IPS-NIHi11 (cell line): ENCODE measurements at regions not wholly inside any gene's neighbourhood (a gene's known extent, or its start where the extent isn't known, plus 50 kb on each side); places are given as distances from the start of the nearest gene placed in this dataset.

ENCODE experiments used
- DNase-seq: peaks from one replicate; pipeline ENCODE4 v3.0.0; 2012; ENCODE audit warnings: mixed read lengths, low spot score

DNA sequence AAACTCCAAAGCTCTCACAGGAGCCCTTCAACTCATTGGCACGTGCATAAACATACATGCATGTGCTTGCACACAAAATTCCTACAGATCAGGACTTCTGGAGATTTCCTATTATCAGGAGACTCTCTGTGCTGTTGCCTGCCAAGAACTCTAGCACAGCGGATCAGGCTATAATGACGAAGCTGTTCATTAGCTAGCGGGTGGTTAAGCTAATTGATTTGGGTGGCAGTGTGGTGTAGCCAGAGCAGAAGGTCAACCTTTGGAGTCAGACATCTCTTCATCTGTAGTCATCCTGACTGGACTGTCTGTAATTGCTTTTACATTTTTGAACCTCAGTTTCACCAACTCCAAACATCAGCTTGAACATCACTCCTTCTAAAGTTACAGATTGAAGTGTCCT lies 69.0 kb downstream of the KIF2B start:
- no peak for DNase-seq

- no peak for DNase-seq
Measured at GRCh38 chr17:53892222-53892621, 69.5 kb downstream of the KIF2B start.

GRCh38 chr17:53894591-53894990 lies 71.9 kb downstream of the KIF2B start:
- DNase-seq: no peak

GRCh38 chr17:53896047-53896446 lies 73.3 kb downstream of the KIF2B start:
- DNase-seq: no peak

DNA sequence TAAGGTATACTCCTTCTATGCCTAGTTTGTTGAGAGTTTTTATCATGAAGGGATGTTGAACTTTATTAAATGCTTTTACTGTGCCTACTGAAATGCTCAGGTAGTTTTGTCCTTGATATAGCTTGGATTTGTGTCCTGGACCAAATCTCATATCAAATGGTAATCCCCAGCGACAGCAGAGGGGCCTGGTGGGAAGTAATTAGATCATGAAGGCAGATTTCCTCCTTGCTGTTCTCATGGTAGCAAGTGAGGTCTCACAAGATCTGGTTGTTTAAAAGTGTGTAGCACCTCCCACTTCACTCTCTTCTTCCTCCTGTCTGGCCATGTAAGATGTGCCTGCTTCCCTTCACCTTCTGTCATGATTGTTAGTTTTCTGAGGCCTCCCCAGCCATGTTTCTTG lies 78.2 kb downstream of the KIF2B start:
- DNase-seq: no peak

GRCh38 chr17:53907435-53907834 lies 84.7 kb downstream of the KIF2B start:
- DNase-seq: no peak

- DNase-seq: no peak
Measured at GRCh38 chr17:53909802-53910201, 87.1 kb downstream of the KIF2B start.

GRCh38 chr17:53912117-53912516 lies 89.4 kb downstream of the KIF2B start:
- no peak for DNase-seq

DNA sequence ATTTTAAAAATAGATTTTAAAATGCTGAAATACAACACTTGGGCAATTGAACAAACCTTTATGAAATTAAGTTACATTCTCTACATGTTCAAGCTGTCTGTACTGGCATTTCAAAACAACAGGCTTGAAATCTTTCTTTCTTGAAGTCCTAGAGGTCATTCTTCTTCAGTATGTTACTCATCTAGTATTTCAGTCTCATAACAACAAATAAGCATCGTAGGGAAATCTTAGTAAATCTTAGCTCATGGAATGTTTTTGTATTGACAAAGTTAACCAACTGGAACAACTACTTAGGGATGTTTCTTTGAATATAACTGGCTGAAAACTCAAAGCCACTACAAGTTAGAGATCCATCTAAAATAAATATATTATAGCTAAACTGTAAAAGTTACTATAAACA lies 96.6 kb downstream of the KIF2B start:
- no peak for DNase-seq

DNA sequence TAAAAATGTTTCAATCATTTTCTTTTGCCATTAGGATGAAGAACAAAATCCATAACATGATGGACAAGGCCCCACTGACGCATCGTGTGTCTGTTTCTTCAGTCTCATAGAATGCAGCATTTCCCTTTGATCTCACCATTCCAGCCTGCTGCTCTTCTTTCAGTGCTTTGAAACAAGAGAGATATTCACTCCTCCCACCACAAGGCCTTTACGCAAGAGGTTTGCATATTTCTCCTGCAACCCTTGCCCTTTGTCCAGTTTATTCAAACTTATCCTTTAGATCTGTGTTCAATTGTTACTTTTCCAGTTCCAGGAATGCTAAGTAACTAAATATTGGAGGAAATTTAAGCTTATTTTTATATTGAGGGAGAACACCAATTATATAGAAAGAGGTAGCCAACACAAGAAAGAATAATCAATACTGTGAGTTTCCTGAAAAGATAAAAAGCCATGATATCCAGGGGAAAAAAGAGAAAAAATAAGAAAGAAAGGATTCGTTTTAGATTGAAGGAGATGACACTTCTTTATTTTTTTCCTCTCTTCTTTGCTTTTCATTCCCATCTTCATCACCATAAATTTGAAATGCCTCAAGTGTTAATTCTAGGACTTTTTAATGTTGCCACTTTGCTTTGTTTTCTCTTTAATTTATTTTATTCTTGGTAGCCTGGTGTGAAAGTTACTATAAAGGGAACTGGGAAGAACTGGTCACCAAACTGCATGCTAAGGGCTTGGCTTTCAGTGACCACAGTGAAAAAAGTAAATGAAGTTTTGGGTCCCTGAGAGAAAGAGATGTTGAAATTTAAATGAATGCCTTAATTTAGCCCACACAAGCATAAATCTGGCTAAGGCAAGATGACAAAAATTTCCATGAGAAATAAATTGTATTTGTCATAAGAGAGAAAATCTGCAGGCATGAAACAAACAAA lies 102.1 kb downstream of the KIF2B start:
- peak; percentile 16 for DNase-seq

DNA sequence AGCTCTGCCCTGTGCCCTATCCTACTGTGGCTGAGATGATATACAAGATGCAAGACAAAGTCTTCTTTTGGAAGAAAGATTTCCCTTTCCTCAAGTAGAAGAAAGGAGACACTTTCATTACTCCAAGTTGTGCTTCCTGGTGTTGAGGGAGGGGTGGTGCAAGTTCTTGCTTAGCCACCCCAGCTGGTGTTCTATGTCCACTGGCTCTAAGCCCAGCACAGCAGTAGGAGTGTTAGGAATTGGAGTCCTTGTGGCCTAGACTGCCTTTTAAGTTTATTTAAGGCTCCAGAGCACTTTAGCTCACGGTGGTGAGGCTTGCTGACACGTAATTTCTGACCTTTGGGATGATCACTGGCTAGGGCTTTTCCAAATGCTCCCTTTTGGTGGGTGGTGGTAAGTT lies 109.7 kb downstream of the KIF2B start:
- DNase-seq: no peak

DNA sequence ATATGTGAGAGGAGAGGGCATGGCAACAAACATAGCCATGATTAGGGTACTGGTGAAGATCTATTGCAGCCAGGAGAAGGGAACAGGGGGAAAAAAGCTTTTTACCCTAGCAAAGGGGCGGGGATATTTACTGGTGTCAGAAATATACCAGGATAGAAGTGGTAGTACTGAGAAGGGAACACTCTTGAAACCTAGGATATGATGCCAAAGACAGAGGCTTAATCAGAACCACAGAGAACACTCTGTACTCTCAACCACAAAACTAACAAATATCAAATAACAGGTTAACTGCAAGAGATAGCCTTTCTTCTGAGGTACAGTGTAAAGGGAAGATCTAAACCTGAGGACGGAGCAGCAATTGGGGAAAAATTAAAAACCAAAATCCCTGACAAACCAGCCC lies 112.2 kb downstream of the KIF2B start:
- DNase-seq: no peak

DNA sequence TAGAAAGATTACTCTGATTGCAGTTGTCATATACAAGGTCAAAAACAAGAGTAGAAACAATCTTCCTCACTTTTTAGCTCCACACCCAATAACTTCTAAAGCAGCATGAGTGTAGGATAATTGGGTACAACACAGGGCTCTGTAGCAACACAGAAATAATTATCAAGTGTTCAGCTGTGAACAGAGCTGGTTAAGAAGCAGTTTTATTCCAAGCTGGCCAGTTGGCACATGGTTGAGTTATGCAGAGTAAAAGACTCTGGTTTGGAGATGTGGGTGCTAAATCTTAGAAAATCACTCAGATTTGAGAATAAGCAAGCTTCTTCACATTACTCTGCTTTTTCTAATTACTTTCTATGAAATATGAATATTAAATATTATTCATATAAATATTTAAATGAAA lies 118.5 kb downstream of the KIF2B start:
- no peak for DNase-seq

DNA sequence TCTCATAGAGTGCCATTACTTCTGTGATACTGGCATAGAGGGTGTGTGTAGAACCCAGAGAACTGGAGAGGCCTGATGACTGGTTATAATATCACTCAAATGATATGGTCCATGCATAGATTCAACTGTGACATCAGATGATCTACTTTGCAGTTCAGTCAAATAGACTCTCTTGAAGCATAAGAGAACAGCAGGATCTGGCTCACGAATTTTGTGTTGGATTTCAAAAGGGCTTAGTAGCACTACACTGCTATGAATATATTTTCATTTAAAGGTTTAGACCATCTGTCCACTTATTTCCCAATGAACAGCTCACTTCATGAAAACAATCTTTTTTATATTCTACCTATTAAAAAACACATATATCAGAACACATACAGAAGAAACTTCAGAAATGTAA lies 119.7 kb downstream of the KIF2B start:
- DNase-seq: no peak

DNA sequence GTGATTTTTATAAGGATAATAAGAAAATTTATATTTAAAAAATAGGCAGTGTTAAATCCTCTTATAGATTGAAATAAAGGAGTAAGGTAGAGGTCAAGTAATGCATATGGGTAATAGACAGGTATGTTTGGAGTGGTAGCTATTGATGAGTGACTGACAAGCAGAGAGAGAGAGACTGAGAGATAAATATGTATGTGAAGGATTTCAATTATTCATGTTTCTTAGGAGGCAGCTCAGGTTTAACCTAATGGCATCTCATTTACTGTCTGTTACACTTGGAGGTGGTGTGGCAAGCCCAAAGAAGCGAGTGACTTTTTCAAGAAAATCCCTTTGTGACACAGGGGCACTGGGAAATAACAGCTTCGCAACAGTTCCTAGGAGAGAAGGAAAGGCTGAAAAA lies 120.2 kb downstream of the KIF2B start:
- DNase-seq: no peak

DNA sequence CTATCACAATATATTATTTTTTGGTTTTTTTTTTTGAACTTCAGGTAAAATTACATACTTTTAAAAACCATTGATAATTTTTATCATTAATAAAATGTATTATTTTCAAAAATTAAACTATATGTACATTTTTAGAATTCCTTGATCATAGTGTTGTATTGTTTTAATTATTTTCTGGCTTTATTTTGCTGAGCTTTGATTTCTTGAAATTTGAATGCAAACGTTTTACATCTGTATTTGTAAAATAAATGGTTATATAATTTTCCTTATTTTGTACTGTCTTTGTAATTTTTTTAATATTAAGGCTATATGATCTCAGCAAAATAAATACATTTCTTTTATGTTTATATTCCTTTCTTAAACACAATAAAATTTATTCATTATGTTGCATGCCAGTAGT lies 125.6 kb downstream of the KIF2B start:
- DNase-seq: no peak

- no peak for DNase-seq
Measured at GRCh38 chr17:53949473-53950090, 126.9 kb downstream of the KIF2B start.

- peak; percentile 34 for DNase-seq
Measured at GRCh38 chr17:53950207-53950857, 127.6 kb downstream of the KIF2B start.

GRCh38 chr17:53950858-53951250 lies 128.1 kb downstream of the KIF2B start:
- DNase-seq: no peak

DNA sequence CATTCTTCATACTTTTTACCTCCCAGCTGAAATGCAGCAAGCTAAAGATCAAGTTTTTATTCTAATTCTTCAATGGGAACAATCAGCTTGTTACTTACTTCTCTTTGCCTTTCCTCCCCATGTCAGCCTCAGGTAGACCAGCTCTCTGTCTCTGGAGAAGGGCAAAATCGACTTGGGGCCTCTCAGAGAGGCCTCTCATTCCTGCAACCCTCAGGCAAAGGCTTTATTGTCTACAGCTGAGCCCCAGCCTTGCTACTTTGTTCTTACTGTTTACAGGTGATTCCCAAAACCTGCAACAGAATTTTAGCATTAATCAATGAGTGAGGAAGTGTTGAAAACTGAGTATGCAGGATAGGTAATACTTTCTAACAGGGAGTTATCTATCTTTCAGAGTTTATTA lies 148.6 kb downstream of the KIF2B start:
- peak; percentile 23 for DNase-seq

- DNase-seq: no peak
Measured at GRCh38 chr17:53979991-53980390, 157.3 kb downstream of the KIF2B start.

- DNase-seq: no peak
Measured at GRCh38 chr17:53996131-53996530, 173.4 kb downstream of the KIF2B start.

GRCh38 chr17:53996890-53997289 lies 174.2 kb downstream of the KIF2B start:
- no peak for DNase-seq
